ENCODE measurements at regions not wholly inside any gene's neighbourhood (a gene's known extent, or its start where the extent isn't known, plus 50 kb on each side); places are given as distances from the start of the nearest gene placed in this dataset.
"Not testable (repeated sequence)": the region's sequence is repeated elsewhere in the genome, so short reads cannot be mapped to it uniquely, and the experiment has no call there.

GRCh38 chr4:3936184-3936583 lies 170.0 kb downstream of the ADRA2C start:
- TF ChIP-seq ZFX (IDR thresholded peaks at IDR 0.05): no peak
- TF ChIP-seq CTCF (conservative IDR thresholded peaks at IDR 0.05): no peak
- no peak overlapping the region for H3K27ac ChIP-seq

- not testable (repeated sequence) for H3K27ac ChIP-seq
Observed at GRCh38 chr4:3937849-3938562, 171.8 kb downstream of the ADRA2C start.

GRCh38 chr4:3938676-3939075 lies 172.5 kb downstream of the ADRA2C start:
- H3K27ac ChIP-seq: not testable (repeated sequence)

- H3K27ac ChIP-seq: not testable (repeated sequence)
Observed at GRCh38 chr4:3939954-3940591, 173.9 kb downstream of the ADRA2C start.

GRCh38 chr4:3941735-3942522 lies 175.7 kb downstream of the ADRA2C start:
- H3K27ac ChIP-seq: not testable (repeated sequence)

GRCh38 chr4:3942569-3942971 lies 176.4 kb downstream of the ADRA2C start:
- not testable (repeated sequence) for H3K27ac ChIP-seq

GRCh38 chr4:3943051-3943450 lies 176.9 kb downstream of the ADRA2C start:
- not testable (repeated sequence) for H3K27ac ChIP-seq

More at GRCh38 chr4:3942569-3942971, 176.4 kb downstream of the ADRA2C start:
- TF ChIP-seq CTCF (conservative IDR thresholded peaks at IDR 0.05): peak; percentile 40

GRCh38 chr4:3945511-3946290 lies 179.5 kb downstream of the ADRA2C start:
- H3K27ac ChIP-seq: no peak overlapping the region
- TF ChIP-seq ZFX (IDR thresholded peaks at IDR 0.05) (no peak), CTCF (conservative IDR thresholded peaks at IDR 0.05) (no peak)

- H3K27ac ChIP-seq: not testable (repeated sequence)
Observed at GRCh38 chr4:3946553-3946952, 180.4 kb downstream of the ADRA2C start.

GRCh38 chr4:3947761-3948160 lies 181.6 kb downstream of the ADRA2C start:
- not testable (repeated sequence) for H3K27ac ChIP-seq

GRCh38 chr4:3948210-3948609 lies 182.0 kb downstream of the ADRA2C start:
- H3K27ac ChIP-seq: not testable (repeated sequence)
